HG02943 (cell line): ENCODE measurements at regions not wholly inside any gene's neighbourhood (a gene's known extent, or its start where the extent isn't known, plus 50 kb on each side); places are given as distances from the start of the nearest gene placed in this dataset.

Experiments
- ATAC-seq: cut with Tn5 transposase; IDR thresholded peaks from one replicate; pipeline ENCODE4 v1.9.1; 2021; ENCODE audit warnings: mild to moderate bottlenecking, low read depth, moderate library complexity; ENCODE audit not compliant: unreplicated experiment

- no peak for ATAC-seq
These were observed 335.7 kb downstream of the FOXG1 start for GRCh38 chr14:29102266-29102665.

DNA sequence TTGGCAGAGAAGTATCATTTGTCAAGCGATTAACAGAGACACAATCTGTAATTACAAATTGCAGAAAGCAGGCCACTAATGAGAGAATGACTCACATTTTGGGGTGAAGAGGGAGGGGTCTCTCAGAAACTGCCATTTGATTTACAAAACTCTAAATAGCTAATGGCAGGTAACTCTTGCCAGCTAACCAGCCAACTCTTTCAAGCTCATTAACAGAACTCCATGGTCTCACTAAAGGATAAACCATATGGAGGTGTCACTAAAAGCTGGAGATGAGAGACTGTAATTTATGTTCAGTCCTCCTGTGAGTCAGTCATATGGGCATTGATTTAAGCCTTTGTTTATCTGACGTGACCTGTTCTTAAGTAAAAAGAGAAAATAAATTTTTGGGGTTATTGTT is 336.4 kb downstream of the FOXG1 start:
- ATAC-seq: no peak

- ATAC-seq: no peak
These were observed 342.3 kb downstream of the FOXG1 start for GRCh38 chr14:29108908-29109307.

DNA sequence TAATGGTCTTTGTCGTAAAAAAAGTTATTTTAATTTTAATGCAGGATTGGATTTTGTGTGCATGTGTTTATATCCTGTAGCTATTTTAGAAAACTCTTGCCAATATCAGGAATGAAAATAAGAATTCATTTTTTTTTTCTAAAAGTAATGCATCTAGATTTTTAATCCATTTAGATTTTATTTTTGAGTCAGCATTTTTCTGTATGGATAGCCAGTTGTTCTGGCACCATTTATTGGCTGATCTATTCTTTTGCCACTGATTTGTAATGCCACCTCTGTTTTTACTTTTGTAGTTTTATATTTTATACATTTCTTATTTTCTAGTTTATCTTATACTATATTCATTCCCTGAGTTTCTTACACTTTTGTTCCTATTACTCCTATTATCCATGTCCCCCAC is 343.0 kb downstream of the FOXG1 start:
- no peak for ATAC-seq

- ATAC-seq: no peak
These were observed 345.0 kb downstream of the FOXG1 start for GRCh38 chr14:29111554-29111953.

DNA sequence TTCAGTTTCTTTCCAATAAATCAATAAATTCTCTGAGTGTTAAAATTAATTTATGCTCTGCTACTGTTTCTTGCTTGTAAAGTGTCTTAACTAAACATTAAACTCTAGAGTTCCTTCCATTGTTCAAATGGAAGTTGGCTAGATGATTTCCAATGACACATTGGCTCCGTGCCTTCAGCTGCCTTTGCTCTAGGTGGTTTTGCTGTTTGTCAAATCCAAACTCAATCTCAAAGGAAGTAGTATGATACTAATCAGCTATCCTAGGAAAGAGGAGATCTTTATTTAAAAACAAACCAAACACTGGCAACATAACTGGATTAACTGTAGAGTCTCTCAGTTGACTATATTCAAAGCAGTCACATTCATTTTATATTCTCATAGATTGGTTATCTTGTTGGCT is 356.4 kb downstream of the FOXG1 start:
- ATAC-seq: no peak

DNA sequence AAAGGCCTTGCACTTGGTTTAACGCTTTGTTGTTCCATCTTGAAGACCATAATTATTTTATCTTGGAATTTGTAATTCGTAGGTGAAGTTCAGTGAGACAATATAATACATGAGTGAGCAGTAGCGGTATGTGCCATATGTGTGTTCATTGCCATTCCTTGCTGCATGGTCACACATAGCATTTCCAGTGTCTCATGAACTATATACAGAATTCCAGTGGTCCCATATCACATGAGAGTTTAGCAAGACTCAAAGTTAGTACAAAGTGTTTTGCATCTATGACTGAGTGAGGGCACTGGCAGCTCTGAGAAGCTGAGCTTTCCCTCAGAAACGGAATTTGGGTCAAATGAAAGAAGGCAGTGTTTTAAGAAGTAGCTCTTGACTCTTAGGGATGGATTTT is 359.8 kb downstream of the FOXG1 start:
- no peak for ATAC-seq

DNA sequence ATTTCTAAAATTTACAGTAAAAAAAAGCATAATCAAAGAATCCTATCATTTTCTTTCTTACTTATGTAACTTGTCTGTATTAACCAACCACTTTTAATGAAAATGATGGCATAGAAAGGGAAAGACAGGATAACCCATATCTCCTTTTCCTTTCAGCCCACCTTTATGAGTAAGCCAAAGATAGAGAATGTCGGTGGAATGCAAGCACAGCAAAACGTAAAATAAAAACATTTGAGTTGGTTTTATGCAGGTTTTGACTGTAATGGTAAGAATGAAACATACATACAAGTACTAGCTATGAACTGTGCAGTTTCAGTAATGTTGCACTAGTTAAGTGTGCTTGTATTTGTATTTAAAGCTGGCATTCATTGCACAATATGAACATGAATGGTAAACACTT is 360.3 kb downstream of the FOXG1 start:
- no peak for ATAC-seq

- no peak for ATAC-seq
These were observed 373.4 kb downstream of the FOXG1 start for GRCh38 chr14:29140016-29140415.

- ATAC-seq: no peak
These were observed 378.0 kb downstream of the FOXG1 start for GRCh38 chr14:29144621-29145020.

DNA sequence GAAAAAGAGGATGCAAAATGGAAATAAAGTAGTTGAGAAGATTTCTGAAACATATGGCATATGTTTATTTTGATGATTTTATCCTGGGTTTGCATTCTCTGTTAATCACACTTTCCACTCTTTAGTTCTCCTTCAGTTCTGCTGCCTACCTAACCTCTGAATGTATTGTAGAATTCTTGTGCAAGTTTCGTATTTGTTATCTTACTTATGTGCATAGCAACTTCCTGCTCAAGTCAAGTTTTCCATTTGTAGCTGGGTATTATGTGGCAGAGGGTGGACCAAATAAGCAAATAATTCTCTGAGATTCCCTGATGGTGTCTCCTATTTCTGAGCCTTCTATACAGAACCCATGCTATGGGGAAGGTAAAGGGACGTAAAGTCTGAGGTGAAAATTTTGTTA is 381.6 kb downstream of the FOXG1 start:
- no peak for ATAC-seq

DNA sequence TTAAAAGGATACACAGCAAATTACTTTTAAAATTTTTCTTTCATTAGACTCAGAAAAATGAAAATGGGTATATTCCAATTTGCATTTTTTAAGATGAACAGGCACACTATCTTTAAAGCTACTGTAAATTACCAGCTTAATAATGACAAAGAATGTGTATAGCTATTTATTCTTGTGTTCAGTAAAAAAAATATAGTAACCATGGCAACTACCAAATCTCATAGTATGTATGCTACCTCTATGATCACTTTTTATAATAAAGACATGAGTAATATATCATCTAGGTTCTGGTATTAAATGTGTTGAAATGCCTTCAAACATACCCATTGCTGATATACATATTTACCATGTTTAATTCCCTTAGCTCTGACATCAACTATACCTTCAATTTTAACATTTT is 383.2 kb downstream of the FOXG1 start:
- ATAC-seq: no peak

DNA sequence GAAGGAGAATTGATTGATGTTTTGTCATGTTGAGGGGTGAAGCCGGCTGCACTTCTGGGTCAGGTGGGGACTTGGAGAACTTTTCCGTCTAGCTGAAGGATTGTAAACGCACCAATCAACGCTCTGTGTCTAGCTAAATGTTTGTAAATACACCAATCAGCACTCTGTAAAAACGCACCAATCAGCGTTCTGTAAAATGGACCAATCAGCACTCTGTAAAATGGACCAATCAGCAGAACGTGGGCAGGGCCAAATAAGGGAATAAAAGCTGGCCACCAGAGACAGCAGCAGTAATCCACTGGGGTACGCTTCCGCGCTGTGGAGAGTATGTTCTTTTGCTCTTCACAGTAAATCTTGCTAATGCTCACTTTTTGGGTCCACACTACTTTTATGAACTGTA is 384.1 kb downstream of the FOXG1 start:
- no peak for ATAC-seq

DNA sequence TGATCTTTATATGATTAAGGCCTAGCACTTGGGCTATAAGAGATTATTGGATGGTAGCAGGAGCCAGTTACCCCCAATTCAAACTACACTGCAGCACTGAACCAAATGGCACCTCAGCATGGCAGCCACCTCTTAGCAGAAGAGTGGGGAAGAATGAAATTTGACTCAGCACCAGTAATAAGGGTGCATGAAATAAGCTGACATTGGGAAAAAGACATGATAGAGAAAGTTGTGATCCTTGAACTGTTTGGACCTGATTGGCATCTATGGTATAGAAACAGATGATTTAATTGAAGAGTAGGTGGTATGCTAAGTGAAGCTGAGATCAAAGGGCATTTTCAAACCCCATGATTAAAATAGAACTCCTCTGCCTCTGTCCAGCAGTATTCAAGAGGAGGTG is 389.5 kb downstream of the FOXG1 start:
- no peak for ATAC-seq

GRCh38 chr14:29161593-29161992 is 395.0 kb downstream of the FOXG1 start:
- no peak for ATAC-seq

DNA sequence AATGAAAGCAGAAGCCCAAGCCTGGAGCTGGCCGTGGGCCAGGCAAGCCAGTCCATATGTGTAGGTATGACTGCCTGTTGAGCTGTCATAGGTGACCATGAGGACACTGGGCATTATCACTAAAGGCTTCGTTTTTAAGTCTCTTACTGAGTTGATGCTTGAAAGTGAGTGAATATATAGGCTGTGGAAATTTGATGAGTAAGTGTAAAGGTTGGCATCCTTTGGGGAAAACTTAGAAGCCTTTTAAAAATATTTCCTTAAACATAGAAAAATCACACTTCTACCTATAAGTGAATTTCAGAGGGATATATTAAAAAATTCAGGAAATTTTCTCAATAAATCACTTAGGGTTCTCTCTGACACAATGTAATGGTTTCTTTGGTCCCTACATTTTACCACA is 396.5 kb downstream of the FOXG1 start:
- no peak for ATAC-seq

GRCh38 chr14:29165431-29165830 is 398.8 kb downstream of the FOXG1 start:
- ATAC-seq: no peak

GRCh38 chr14:29166507-29166906 is 399.9 kb downstream of the FOXG1 start:
- ATAC-seq: no peak

DNA sequence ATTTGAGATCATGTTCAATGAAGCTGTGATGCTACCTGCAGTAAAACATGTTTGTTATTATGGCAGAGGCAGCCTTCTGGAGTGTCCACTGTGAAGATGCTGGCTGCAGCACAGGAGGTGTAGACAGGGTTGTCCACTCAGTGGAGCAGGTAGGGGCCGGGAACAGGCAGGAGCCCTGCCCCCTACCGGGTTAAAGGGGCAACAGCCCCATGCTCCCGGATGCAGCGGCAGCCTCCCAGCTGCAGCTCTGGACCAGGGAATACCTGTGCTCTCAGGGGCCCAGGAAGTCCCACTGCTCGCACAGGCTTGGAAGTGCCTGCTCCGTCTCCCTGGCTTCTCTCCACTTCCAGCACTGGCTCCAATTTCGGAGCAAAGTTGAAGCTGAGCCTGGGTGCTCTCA is 401.6 kb downstream of the FOXG1 start:
- ATAC-seq: no peak

DNA sequence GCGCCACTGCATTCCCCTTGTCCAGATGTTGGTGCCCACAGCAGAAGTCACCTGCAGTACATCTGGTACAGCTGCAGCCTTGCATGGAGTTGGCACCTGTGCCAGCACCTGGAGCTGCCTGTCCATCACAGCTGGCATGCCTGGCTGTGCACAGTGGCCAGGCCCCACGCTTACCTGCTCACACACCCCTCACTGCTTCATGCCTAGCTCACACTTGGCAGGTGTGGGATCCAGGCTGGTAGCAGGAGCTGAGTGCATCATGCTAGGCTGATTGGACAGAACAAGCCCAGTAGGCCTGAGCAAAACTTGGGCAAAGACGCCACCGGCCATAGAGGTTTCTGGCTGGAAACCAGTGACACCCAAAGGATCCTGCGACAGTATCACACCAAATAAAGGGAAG is 402.8 kb downstream of the FOXG1 start:
- no peak for ATAC-seq

- ATAC-seq: no peak
These were observed 409.1 kb downstream of the FOXG1 start for GRCh38 chr14:29175706-29176105.

DNA sequence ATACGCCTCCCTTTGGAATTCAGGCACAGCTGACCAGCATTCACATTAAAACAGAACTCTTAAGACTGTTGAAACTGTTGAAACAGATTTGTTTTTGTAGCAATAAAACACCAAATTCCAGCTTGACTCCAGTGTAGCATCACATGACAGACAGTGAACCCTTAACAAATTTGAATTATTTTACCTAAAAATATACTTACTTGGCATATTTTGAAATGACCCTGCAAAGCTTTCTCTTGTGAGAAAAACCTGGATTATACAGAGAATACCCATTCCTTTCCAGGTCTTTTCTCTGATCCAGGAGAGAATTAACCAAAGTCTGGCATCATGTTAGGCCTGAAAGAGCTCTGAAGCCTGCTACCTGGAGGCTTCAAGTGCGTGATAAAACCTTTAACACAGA is 410.3 kb downstream of the FOXG1 start:
- no peak for ATAC-seq

GRCh38 chr14:29178971-29179370 is 412.4 kb downstream of the FOXG1 start:
- no peak for ATAC-seq

- ATAC-seq: no peak
These were observed 424.5 kb downstream of the FOXG1 start for GRCh38 chr14:29191092-29191491.
